Superior temporal gyrus (tissue), 1 donor: ENCODE measurements at regions not wholly inside any gene's neighbourhood (a gene's known extent, or its start where the extent isn't known, plus 50 kb on each side); places are given as distances from the start of the nearest gene placed in this dataset.

ENCODE experiments used
- DNase-seq: peaks from one replicate; pipeline ENCODE4 v3.0.0-alpha.2; 2016; ENCODE audit errors: extremely low spot score

DNA sequence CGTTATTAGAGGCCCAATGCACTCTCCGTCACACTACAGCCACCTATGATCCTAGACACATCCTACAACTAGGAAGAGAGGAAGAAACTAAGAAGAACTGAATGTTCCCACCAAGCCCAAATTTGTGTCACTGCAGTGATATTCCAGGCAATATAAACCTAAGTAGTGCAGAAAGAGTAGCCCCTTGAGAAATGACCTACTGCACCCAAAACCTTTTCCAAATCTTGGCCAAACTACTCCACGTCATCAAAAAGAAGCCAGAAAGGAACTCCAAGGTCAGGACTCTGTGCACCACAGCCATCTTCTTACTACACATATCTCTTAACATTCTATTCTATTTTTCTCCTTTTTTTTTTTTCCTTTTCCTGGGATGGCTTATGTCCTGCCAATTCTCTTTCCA, 60.2 kb downstream of the ADAMTS1 start:
- no peak for DNase-seq

DNA sequence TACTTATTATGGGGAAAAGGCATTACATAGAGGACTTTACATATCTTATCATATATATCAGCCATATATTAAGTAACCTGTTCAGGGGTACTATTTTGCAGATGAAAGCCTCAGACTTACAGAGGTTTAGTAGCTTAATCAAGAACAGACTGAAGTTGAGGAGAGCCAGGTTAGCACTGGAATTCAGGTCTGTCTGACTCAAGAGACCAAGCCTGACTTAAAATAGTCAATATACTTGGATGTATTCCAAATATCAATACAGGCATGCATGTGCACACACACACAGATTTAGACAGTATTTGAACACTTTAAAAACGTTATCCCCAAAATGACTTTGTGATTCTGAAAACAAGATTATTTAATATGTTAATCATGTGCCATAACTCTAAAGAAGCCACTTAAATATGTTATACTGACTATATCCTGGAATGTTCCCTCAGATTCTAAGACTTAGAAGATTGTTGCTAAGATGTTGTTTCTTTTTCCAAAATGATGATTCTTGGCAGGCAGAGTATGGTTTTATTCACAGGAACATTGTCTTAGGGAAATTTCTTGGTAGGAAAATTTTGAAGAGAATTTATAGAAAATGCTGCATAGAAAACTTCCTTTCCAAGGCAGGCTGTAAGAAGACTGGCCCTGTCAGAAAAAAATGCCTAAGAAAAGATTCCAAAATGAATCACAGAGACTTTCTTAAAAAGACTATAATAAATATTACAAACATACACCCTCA, 61.6 kb downstream of the ADAMTS1 start:
- peak; percentile 64 for DNase-seq

DNA sequence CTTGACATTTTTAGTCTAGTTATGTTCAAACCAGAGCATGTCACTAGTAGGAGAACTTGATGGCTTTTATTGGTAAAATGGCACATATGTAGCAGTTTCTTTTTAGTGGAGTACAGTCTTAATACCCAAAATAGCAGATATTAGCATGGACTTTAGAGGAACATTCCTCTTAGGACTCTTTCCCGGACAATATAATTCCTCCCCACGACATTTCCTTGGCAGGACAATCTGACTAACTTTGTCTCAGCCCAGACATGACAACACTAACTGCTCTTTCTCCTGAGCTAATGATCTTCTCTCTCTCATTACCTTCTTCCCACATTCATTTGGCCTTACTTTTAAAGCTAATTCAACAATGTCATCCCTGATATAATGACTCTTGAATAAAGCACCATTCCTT, 62.5 kb downstream of the ADAMTS1 start:
- no peak for DNase-seq

DNA sequence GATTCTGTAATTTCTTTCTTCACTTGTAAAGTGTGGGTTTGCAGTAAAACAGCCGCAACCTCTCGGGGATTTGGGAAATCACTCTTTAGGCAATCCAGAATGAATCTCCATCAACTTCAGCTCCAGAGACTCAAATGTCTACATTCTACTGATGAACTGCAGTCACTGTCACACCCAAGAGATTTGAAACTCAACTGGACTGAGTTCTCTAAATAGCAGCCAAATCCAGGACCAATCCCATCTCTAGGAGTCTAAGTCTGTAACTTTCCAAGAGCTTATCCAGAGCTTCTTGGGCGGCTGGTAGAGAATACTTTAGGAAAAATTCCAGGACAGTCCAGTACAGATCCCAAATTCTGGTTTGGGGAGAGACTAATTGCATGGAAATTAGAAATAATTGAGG, 62.9 kb downstream of the ADAMTS1 start:
- no peak for DNase-seq

DNA sequence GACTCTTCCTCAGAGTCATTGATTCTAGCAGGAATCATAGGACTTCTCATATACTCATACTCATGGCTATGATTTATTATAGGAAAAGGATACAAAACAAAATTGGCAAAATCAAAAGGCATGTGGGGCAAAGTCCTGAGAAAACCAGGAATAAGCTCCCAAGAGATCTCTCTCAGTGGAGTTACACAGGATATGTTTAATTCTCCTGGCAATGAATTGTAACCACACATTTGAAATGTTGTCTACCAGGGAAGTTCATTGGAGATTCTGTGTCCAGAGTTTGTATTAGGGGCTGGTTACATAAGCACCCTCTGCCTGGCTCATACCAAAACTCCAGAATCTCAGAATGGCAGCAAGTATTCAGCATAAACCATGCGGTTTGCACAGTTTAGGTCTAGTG, 63.9 kb downstream of the ADAMTS1 start:
- no peak for DNase-seq

DNA sequence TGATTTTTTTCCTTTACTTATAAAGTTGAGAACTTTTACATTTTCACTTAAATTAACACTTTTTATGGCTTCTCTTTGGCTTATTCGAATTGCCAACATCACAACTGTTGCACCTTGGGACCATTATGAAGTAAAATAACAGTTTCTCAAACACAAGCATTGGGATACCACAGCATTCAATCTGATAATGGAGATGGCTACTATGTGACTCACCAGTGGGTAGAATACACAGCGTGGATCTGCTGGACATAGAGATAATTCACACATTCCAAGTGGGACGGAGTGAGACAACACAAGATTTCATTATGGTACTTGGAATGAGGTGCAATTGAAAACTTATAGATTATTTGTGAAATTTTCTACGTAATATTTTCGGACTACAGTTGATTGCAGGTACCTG, 68.0 kb downstream of the ADAMTS1 start:
- no peak for DNase-seq

GRCh38 chr21:26776310-26777021, 68.7 kb downstream of the ADAMTS1 start:
- no peak for DNase-seq

DNA sequence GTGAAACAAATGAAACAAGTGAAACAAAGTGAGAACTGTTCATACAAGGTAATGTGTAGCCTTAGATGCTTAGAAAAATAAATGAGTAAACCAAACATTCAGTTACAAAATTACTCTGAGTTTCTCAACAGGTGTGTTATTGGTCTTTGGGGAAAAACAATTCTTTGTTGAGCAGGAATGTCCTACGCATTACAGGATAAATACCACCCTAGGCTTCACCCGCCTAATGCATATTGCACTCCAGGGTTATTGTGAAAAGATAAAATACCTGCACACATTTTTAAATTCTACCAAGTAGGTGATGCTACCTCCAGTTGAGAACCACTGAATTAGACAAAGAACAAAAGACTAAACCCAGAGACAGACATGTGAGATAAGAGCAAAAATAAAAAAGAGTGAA, 72.2 kb downstream of the ADAMTS1 start:
- DNase-seq = no peak

DNA sequence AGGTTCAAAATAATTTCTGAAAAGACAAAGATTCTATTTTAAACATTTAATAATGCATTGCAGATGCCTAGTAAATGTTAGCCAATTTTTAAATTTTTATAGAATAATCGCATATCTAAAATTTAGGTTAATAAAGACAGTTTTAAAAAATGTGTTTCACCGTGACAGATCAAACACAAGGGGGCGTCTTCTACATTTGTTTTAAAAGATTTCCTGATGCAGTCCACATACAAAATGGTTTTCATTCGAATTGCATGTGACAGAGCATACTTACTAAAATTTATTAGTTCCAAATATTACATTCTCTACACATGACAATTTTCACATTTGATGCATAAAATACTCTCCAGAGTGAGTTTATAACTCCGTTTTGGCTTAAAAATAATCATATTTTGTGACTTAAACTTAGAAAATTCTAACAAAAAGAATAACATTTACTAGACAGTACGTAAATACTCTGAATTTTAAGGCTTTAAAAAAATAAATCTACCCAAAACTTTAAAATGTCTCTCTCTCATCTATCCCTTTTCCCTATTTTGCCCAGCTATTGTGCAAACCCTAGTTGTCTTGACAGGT, 75.5 kb downstream of the ADAMTS1 start:
- DNase-seq = peak; percentile 88

GRCh38 chr21:26766826-26767325, 78.3 kb downstream of the ADAMTS1 start:
- no peak for DNase-seq

- DNase-seq = no peak
Measured at GRCh38 chr21:26761174-26761915, 83.9 kb downstream of the ADAMTS1 start.

- no peak for DNase-seq
Measured at GRCh38 chr21:26759731-26760130, 85.5 kb downstream of the ADAMTS1 start.

GRCh38 chr21:26758083-26758880, 86.9 kb downstream of the ADAMTS1 start:
- DNase-seq = no peak

GRCh38 chr21:26756491-26757159, 88.6 kb downstream of the ADAMTS1 start:
- no peak for DNase-seq

GRCh38 chr21:26754853-26755252, 90.4 kb downstream of the ADAMTS1 start:
- no peak for DNase-seq

- DNase-seq = no peak
Measured at GRCh38 chr21:26753822-26754221, 91.4 kb downstream of the ADAMTS1 start.

- no peak for DNase-seq
Measured at GRCh38 chr21:26752849-26753248, 92.4 kb downstream of the ADAMTS1 start.

DNA sequence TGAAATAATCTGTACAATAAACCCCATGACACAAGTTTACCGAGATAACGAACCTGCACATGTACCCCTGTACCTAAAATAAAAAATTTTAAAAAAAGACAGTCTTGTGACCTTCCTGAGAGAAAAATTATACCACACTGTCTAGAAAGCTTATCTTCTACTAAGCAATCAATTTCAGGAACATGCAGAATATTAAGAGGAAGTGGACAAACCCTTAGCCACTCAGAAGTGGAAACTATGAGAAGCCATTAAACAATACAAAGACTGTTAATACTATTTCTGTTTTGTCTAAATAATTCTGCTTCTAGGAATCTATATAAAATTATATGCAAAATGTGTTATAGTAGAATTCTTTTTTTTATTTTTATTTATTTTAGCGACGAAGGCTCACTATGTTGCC, 93.9 kb downstream of the ADAMTS1 start:
- DNase-seq = no peak

- DNase-seq = no peak
Measured at GRCh38 chr21:26748066-26748465, 97.1 kb downstream of the ADAMTS1 start.

DNA sequence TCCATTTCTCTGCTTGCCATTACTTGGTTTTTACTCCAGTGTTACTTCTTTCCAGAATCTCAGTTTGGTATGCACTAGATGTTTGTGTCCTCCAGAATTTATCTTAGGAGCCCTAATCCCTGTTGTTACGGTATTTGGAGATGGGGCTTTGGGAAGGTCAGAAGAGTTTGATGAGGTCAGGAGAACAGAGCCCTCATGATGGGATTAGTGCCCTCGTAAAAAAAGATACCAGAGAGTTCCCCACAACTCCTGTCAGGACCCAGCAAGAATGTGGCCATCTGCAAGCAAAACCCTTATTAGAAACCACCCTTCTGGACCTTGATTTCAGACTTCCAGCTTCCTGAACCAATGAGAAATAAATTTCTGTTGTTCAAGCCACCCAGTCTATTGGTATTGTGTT, 98.0 kb downstream of the ADAMTS1 start:
- no peak for DNase-seq

DNA sequence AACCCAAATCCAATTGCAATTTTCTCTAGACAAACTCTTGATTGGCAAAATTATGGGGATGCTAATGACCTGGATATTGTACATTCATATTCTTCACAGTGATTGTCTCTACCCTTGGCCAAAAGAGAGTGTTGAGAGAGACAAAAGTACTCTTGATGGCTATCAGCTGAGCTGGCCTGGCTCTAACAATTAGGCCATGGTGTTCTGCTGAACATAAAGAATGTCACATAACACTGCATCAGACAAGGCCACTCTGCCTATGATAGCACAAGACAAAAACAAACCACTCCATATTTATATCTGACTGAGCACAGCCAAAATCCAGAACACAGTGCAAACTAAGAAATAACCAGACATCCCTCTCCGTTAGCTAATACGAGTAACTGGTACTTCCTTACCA, 101.7 kb downstream of the ADAMTS1 start:
- DNase-seq = peak; percentile 80
